NCI-H128 (cell line): ENCODE measurements at regions not wholly inside any gene's neighbourhood (a gene's known extent, or its start where the extent isn't known, plus 50 kb on each side); places are given as distances from the start of the nearest gene placed in this dataset.
"Not testable (repeated sequence)": the region's sequence is repeated elsewhere in the genome, so short reads cannot be mapped to it uniquely, and the experiment has no call there.

Experiments used
- DNase-seq: peaks from one replicate; lab custom pipeline; 2025; ENCODE audit not compliant: unreplicated experiment; lab: John Stamatoyannopoulos, UW

GRCh38 chr15:87549860-87550259, 706.7 kb downstream of the NTRK3 start:
- DNase-seq = no peak

DNA sequence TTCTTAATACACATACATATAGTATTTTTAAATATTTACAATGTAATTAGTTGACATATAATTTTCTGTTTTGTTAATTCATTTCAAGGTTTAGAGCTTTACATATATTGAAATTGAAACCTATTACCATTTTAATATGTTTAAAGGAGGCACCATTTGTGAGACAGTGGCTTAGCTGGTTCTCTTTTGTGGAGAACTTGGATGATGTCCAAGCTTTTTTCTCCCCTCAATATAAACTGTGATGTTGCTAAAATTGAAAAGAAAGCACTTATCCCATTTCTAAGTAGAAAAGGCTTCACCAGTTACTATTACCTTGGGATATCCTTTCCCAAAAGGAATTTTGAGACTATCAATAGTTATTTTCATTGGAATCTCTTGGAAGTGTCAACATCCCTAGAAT, 707.2 kb downstream of the NTRK3 start:
- DNase-seq = peak; percentile 20

- DNase-seq = not testable (repeated sequence)
Measured at GRCh38 chr15:87548590-87548989, 707.9 kb downstream of the NTRK3 start.

GRCh38 chr15:87547470-87548181, 708.9 kb downstream of the NTRK3 start:
- no peak for DNase-seq

- no peak for DNase-seq
Measured at GRCh38 chr15:87538327-87538834, 718.2 kb downstream of the NTRK3 start.

GRCh38 chr15:87537295-87537694, 719.2 kb downstream of the NTRK3 start:
- DNase-seq = no peak

GRCh38 chr15:87533637-87534036, 722.9 kb downstream of the NTRK3 start:
- not testable (repeated sequence) for DNase-seq

GRCh38 chr15:87528873-87529272, 727.7 kb downstream of the NTRK3 start:
- no peak for DNase-seq

DNA sequence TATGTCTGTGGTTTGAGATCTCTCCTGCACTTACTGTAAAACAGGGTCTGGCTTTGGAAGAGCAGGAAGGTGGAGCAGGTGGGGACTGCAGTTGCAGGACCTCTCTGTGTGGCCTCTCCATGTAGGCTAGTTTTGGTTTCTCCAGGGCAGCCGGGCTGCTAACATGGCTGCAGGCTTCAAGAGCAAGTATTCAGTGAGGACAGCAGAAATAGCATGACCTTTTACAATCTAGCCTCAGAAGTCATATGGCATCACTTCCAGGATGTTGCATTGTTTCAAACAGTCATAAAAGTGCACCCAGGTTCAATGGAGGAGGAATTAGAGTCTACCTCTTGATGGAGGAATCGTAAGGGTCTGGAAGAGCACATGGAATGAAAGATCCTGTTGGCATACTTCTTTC, 728.7 kb downstream of the NTRK3 start:
- no peak for DNase-seq

DNA sequence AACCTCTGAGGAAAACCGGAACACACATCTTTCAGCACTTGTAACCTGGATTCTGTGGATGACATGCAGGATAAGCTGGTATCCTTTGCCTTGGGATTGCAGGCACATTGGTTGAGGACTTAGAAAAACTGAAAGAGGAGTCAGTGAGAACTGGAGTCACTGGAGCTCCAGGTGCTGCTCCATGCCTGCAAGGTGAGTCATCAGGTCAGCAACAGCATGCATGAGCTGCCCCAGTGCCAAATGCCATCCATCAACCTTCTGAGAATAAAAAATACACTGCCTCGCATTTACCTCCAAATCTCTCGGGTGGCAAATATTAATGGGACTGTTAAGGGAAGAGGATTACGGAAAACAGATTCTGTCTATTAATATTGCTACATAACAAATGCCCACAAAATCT, 729.1 kb downstream of the NTRK3 start:
- DNase-seq = no peak

GRCh38 chr15:87523516-87523915, 733.0 kb downstream of the NTRK3 start:
- DNase-seq = no peak

GRCh38 chr15:87522997-87523396, 733.5 kb downstream of the NTRK3 start:
- no peak for DNase-seq

DNA sequence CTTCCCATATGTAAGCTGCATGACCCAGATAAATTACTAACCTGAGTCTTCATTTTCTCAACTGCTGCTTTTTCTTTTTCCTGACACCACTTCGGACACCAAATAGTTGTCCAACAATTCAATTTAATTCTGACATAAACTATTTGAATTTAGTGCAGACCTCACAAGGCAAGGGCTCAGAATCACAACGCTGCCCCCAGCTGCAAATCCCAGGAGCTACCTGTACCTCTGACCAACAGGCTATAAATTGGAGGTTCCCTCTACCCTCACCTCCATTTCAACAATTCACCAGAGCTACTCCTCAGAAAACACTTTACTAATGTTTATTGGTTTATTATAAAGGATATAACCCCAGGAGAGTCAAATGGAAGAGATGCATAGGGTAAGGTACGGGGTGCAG, 737.6 kb downstream of the NTRK3 start:
- no peak for DNase-seq

- DNase-seq = no peak
Measured at GRCh38 chr15:87508086-87508485, 748.5 kb downstream of the NTRK3 start.

- DNase-seq = no peak
Measured at GRCh38 chr15:87502173-87502572, 754.4 kb downstream of the NTRK3 start.

- no peak for DNase-seq
Measured at GRCh38 chr15:87500240-87500639, 756.3 kb downstream of the NTRK3 start.

- DNase-seq = no peak
Measured at GRCh38 chr15:87498560-87498959, 758.0 kb downstream of the NTRK3 start.

- DNase-seq = no peak
Measured at GRCh38 chr15:87496795-87497194, 759.7 kb downstream of the NTRK3 start.

DNA sequence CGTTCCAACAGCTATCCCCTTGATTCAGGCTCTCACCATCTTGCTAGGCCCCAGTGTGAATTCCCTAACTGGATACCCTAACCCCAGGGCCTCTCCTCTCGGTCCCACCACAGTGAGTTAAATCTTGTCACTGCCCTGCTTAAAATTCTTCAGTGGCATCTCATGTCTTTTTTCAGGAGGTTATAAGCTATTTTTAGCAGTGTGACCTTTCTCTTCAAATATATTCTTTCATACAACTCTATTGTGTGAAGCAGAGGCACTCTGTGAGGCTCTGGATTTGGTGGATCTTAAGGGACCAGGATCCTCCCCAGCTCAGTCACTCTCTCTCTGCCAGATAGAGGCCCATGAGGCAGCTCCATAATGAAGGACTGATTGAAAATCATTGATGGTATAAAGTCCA, 760.4 kb downstream of the NTRK3 start:
- no peak for DNase-seq

- DNase-seq = no peak
Measured at GRCh38 chr15:87493803-87494202, 762.7 kb downstream of the NTRK3 start.

DNA sequence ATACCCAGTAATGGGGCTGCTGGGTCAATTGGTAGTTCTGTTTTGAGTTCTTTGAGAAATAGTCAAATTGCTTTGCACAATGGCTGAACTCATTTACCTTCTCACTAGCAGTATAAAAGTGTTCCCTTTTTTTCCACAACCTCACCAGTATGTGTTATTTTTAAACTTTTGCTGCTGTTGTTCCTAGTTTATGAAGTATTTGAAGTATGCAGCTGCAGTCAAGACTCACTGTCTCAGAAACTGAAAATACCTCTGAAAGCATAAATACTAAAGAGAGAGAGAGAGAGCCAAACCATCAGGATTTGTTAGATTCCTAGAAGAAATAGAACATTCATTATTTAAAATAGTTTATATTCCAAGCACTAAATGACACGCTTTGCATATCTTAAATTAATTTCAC, 764.2 kb downstream of the NTRK3 start:
- no peak for DNase-seq

GRCh38 chr15:87490666-87491065, 765.9 kb downstream of the NTRK3 start:
- no peak for DNase-seq
